ENCODE measurements at regions not wholly inside any gene's neighbourhood (a gene's known extent, or its start where the extent isn't known, plus 50 kb on each side); places are given as distances from the start of the nearest gene placed in this dataset.

- TF ChIP-seq MYC (IDR thresholded peaks at IDR 0.05; ENCODE audit: low read depth, low read length): no peak
- TF ChIP-seq POLR2A (IDR thresholded peaks at IDR 0.05; ENCODE audit: extremely low read depth, insufficient read length): no peak
- no peak for TF ChIP-seq CTCF (IDR thresholded peaks at IDR 0.05; ENCODE audit: low read depth, low read length)
- TF ChIP-seq, protein P1, sequence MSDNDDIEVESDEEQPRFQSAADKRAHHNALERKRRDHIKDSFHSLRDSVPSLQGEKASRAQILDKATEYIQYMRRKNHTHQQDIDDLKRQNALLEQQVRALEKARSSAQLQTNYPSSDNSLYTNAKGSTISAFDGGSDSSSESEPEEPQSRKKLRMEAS (IDR thresholded peaks at IDR 0.05; ENCODE audit: low read depth, low read length): no peak
These were observed 240.9 kb downstream of the LIG4 start for GRCh38 chr13:107974409-107974808.

All from NB4 (cell line).